ENCODE measurements at regions not wholly inside any gene's neighbourhood (a gene's known extent, or its start where the extent isn't known, plus 50 kb on each side); places are given as distances from the start of the nearest gene placed in this dataset.

- H3K9me3 ChIP-seq (replicated peaks in 1 of 3): no peaks in the 10 kb centered on the region
- H3K27me3 ChIP-seq: no peaks in the 10 kb centered on the region
- intact Hi-C loops (cut with DNase I): no loop called here
- no peaks in the 10 kb centered on the region for H3K4me1 ChIP-seq (replicated peaks in 1 of 2)
- 57 to 66% (median 65%) methylated on average over 9 of the region's 9 CpGs for WGBS, 4 donors
- no peak overlapping the region for H3K27ac ChIP-seq
- no peaks in the 10 kb centered on the region for H3K36me3 ChIP-seq (replicated peaks in 1 of 2)
- peak in 1 of 7 donors; percentile 54 for DNase-seq
- TF ChIP-seq POLR2A (IDR thresholded peaks at IDR 0.05) (no peak), CTCF (IDR thresholded peaks at IDR 0.05) (no peak)
- no peak overlapping the region for H3K4me3 ChIP-seq
Observed at GRCh38 chr1:182113879-182114626, 52.5 kb upstream of the ZNF648 start.

DNA sequence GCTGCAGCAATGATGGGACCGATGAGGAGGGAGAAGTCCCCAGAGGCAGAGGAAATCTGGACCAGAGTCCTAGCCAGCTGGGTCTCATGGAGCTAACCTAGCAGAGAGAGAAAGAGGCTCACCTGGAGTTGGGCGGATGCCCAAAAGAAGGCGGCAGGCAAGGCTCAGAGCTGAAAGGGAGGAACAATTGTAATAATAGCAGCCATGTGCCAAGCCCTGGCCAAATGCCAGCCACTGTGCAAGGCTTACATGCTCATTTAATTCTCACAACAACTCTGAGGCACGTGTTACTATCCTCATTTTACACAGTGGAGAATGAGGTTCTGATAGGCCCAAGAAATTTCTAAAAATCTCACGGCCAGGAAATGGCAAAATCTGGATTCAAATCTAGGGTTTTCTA is 50.0 kb upstream of the ZNF648 start:
- DNase-seq: no peak
- Histone ChIP-seq H3K4me1 (replicated peaks in 1 of 2) (no peaks in the 10 kb centered on the region), H3K27me3 (no peaks in the 10 kb centered on the region), H3K9me3 (replicated peaks in 1 of 3) (no peaks in the 10 kb centered on the region), H3K27ac (no peak overlapping the region), H3K36me3 (replicated peaks in 1 of 2) (no peaks in the 10 kb centered on the region), H3K4me3 (no peak overlapping the region)
- intact Hi-C loops (cut with DNase I): no loop called here
- TF ChIP-seq CTCF (IDR thresholded peaks at IDR 0.05): no peak
- no peak for TF ChIP-seq POLR2A (IDR thresholded peaks at IDR 0.05)
- WGBS, 4 donors: 71 to 85% (median 79%) methylated on average over 5 of the region's 5 CpGs

Small RNAs in the stretch of these regions (small RNA-seq; reads per million reads assigned to genes)
- 0 reads per million in 2 donors for gene RNU6-152P
